SJCRH30 (cell line): ENCODE measurements at regions not wholly inside any gene's neighbourhood (a gene's known extent, or its start where the extent isn't known, plus 50 kb on each side); places are given as distances from the start of the nearest gene placed in this dataset.

Experiments
- DNase-seq, 2 experiments: peaks; one replicate each; pipeline ENCODE4 v3.0.0-alpha.2; 2015 to 2020
- H3K27ac ChIP-seq: fragments of 250-450 bp; sonication (Bioruptor Pico); 2 replicates; pipeline ENCODE4 v1.5.1; 2020; ENCODE audit warnings: mild to moderate bottlenecking, moderate library complexity
- H3K27me3 ChIP-seq: fragments of 250-450 bp; sonication (Bioruptor Pico); 2 replicates; pipeline ENCODE4 v1.5.1; 2020; ENCODE audit warnings: mild to moderate bottlenecking, moderate library complexity
- H3K36me3 ChIP-seq: fragments of 250-450 bp; sonication (Bioruptor Pico); 2 replicates; pipeline ENCODE4 v1.5.1; 2020; ENCODE audit warnings: mild to moderate bottlenecking, moderate library complexity
- H3K4me1 ChIP-seq: fragments of 250-450 bp; sonication (Bioruptor Pico); 2 replicates; pipeline ENCODE4 v1.5.1; 2020; ENCODE audit warnings: mild to moderate bottlenecking, moderate library complexity
- H3K4me3 ChIP-seq: fragments of 250-450 bp; sonication (Bioruptor Pico); 2 replicates; pipeline ENCODE4 v1.5.1; 2020; ENCODE audit warnings: mild to moderate bottlenecking, moderate library complexity
- H3K9me3 ChIP-seq: fragments of 250-450 bp; sonication (Bioruptor Pico); replicated peaks from 2 replicates; pipeline ENCODE4 v1.5.1; 2020; ENCODE audit warnings: mild to moderate bottlenecking, moderate library complexity

DNA sequence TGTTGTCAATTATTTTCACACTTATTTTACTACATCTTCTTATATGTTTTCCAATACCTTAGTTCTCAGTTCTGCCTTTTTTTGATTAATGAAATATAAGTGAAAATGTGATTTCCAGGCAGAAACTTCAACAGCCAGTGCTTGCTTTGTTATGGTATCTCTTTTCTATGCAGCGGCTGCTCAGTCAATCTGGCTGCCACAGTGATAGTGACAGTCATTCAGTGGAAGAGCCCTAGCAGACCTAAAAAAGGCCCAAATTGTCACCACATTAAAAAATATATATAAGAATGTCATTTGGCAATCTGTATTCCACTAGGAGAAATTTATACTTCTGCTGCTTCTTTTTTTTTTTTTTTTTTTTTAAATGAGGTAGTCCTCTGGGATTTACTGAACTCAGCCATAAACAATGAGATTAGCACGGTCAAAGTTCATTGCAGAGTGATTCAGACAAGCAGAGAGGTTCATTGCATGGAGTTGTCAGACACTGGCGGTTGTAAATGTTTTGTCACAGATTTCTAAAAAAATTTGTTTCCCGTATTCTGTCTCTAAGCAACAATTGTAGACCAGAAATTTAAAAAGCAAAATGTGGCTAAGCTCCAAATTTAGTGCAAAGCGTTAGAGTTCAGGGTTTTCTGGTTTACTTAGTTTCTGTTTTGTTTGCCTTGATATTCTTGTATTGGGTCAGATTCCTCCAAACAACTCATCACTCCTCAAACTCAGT is 94.7 kb upstream of the PRR20A start:
- no peak overlapping the region for H3K27ac ChIP-seq
- 0 out of 2 replicates have a peak, but pooled peaks cover 3% of the 10 kb centered on the region for H3K9me3 ChIP-seq
- DNase-seq, result peak in 1 of 2 experiments; percentile 49
- no peaks in the 10 kb centered on the region for H3K27me3 ChIP-seq
- H3K36me3 ChIP-seq, result no peaks in the 10 kb centered on the region
- no peaks in the 10 kb centered on the region for H3K4me1 ChIP-seq
- peak overlapping the region; percentile 29 for H3K4me3 ChIP-seq

DNA sequence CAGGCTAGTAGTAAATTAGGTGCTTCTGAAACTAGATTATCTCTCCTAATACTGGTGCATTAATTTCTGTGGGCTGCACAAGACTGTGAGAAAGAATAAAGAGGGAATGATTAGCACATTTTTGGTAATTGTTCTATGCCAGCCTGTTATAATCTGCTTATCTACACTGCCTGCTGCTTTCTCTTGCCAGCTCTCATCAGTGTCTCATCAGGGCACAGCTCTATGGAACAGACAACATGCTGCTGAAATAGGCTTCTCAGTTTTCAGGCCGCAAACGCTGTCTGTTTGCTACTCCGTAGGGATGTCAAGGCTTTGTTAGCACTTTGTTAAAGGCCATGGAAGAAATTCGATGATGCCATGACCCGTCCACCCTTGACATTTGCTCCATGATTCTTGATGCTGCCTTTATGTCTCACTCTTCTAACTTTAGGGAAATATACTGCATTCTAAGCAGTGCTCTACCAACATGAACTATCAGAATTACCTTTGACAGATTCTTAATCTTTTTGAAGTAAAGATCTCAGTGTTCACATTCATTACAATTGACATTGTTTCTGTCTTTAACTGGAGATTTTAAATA is 84.0 kb upstream of the PRR20A start:
- H3K4me3 ChIP-seq, result no peak overlapping the region
- no peak for DNase-seq
- H3K27me3 ChIP-seq, result no peaks in the 10 kb centered on the region; the same call in 1 of the 2 replicates
- H3K4me1 ChIP-seq, result no peaks in the 10 kb centered on the region; the same call in 1 of the 2 replicates
- no peak overlapping the region for H3K27ac ChIP-seq
- no peaks in the 10 kb centered on the region for H3K9me3 ChIP-seq
- H3K36me3 ChIP-seq, result no peaks in the 10 kb centered on the region

DNA sequence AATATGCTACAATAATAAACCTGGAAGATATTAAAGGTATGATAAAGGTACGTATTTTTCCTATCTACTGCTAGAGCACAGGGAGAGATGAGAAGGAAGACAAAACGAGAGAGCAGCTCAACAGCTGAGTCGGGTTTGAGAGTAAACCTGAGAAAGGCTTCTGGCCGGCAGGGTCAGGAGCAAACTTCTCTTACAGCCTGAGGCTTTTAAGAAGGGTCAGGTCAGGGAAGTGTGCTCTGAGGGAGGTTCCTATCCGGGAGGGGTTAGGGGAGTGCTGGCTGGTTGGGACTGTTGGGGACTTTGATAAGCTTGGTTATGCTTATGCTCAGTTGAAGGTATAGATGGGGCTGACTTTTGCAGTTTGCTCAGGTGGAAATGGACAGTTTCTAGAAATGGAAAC is 77.7 kb upstream of the PRR20A start:
- no peak overlapping the region for H3K27ac ChIP-seq
- no peaks in the 10 kb centered on the region for H3K9me3 ChIP-seq
- H3K27me3 ChIP-seq, result no peaks in the 10 kb centered on the region
- DNase-seq, result peak in 1 of 2 experiments; percentile 10
- no peaks in the 10 kb centered on the region for H3K4me1 ChIP-seq
- no peak overlapping the region for H3K4me3 ChIP-seq
- H3K36me3 ChIP-seq, result no peaks in the 10 kb centered on the region

DNA sequence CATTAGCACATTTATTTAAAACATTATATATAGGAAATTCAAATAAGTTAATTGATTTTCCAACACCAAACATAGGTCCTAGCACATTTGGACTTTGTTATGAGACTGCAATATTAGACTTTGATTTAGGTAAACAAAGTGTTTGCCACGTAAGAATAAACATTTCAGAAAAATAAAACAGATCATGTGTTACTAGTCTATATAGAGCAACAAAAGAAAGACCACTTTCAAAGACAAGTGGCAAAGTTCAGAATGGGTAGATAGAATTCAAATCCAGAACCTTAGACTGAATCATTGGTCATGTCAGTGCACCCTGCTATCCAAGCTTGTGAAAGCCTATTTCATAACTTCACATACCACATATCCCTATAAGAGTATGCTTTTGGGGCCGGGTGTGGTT is 66.7 kb upstream of the PRR20A start:
- H3K36me3 ChIP-seq, result no peaks in the 10 kb centered on the region
- H3K4me1 ChIP-seq, result no peaks in the 10 kb centered on the region
- H3K9me3 ChIP-seq, result no peaks in the 10 kb centered on the region
- DNase-seq, result no peak
- H3K27me3 ChIP-seq, result no peaks in the 10 kb centered on the region
- H3K27ac ChIP-seq, result no peak overlapping the region
- no peak overlapping the region for H3K4me3 ChIP-seq

DNA sequence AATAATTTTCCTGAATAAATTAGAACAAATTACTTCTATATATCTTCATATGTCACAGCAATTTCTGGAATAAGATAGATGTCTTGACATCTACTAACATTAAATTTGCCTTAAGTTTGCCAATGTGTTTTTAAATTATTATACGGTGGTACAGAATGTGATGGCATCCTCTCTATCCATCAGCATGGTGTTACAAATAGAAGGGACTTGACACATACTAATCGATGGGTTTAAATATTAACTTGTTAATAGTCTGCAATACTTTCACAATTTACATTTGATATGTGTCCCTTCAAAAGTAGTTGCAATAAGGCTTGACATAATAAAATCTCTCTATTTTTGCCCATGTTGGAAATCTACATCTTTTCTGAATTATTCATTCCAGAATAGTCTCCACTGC is 65.1 kb upstream of the PRR20A start:
- no peaks in the 10 kb centered on the region for H3K4me1 ChIP-seq
- H3K27ac ChIP-seq, result no peak overlapping the region
- H3K36me3 ChIP-seq, result no peaks in the 10 kb centered on the region
- no peak overlapping the region for H3K4me3 ChIP-seq
- no peaks in the 10 kb centered on the region for H3K27me3 ChIP-seq
- no peak for DNase-seq
- no peaks in the 10 kb centered on the region for H3K9me3 ChIP-seq

DNA sequence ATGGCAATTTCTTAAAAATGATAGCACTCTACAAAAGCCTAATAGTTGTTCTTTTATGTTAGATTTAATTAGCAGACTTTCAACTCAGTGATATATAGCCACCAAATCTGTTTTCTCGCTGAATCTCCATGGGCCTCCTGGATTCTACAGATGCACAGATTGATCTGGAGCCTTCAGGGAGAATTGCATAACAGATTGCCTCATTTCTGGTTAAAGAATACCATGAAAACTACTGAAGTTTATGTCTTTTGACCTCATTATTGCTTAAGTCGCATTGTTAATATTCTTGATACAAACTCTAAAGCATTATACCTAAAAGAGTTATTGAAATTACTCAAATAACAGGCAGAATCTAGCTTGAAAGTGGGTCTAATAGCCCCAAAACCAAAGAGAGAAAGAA is 53.7 kb upstream of the PRR20A start:
- Histone ChIP-seq H3K27me3 (no peaks in the 10 kb centered on the region), H3K36me3 (no peaks in the 10 kb centered on the region), H3K4me3 (no peak overlapping the region), H3K27ac (no peak overlapping the region), H3K9me3 (no peaks in the 10 kb centered on the region), H3K4me1 (no peaks in the 10 kb centered on the region)
- no peak for DNase-seq
